GM23338 (cell line): ENCODE measurements at regions not wholly inside any gene's neighbourhood (a gene's known extent, or its start where the extent isn't known, plus 50 kb on each side); places are given as distances from the start of the nearest gene placed in this dataset.

Experiments used
- ATAC-seq: fragments of 200-7000 bp; cut with Tn5 transposase; 3 replicates; pipeline ENCODE4 v1.9.1; 2020
- DNase-seq: peaks from one replicate; pipeline ENCODE4 v3.0.0-alpha.2; 2015; ENCODE audit warnings: low spot score
- H2AFZ ChIP-seq: fragments of 200-600 bp; sonication (generic); 2 replicates; pipeline ENCODE4 v1.8.0; 2016; ENCODE audit warnings: antibody characterized with exemption, mild to moderate bottlenecking, moderate library complexity
- H3F3A ChIP-seq: fragments of 200-600 bp; sonication (generic); replicated peaks from 2 replicates; pipeline ENCODE4 v1.8.0; 2017; ENCODE audit warnings: antibody characterized with exemption, mixed run types, low read depth
- H3K27ac ChIP-seq: fragments of 200-600 bp; sonication (generic); 2 replicates; pipeline ENCODE4 v1.6.1; 2016; ENCODE audit warnings: low read depth
- H3K27me3 ChIP-seq: fragments of 200-600 bp; sonication (generic); 2 replicates; pipeline ENCODE4 v1.8.0; 2016; ENCODE audit warnings: mild to moderate bottlenecking, mixed run types, moderate library complexity; ENCODE audit not compliant: insufficient read depth
- H3K36me3 ChIP-seq: fragments of 200-600 bp; sonication (generic); 2 replicates; pipeline ENCODE4 v1.8.0; 2016; ENCODE audit warnings: mild to moderate bottlenecking; ENCODE audit not compliant: insufficient read depth
- H3K4me1 ChIP-seq: fragments of 200-600 bp; sonication (generic); 2 replicates; pipeline ENCODE4 v1.8.0; 2016; ENCODE audit warnings: mild to moderate bottlenecking, moderate library complexity; ENCODE audit not compliant: insufficient read depth
- H3K4me2 ChIP-seq: fragments of 200-600 bp; sonication (generic); 2 replicates; pipeline ENCODE4 v1.7.1; 2017; ENCODE audit warnings: mixed run types
- H3K4me3 ChIP-seq: fragments of 200-600 bp; sonication (generic); 2 replicates; pipeline ENCODE4 v1.6.1; 2016; ENCODE audit warnings: mixed run types
- H3K79me2 ChIP-seq: fragments of 200-600 bp; sonication (generic); replicated peaks from 2 replicates; pipeline ENCODE4 v1.8.0; 2017; ENCODE audit warnings: mild to moderate bottlenecking; ENCODE audit not compliant: insufficient read depth
- H3K9me2 ChIP-seq: fragments of 200-600 bp; sonication (generic); 2 replicates; pipeline ENCODE4 v1.8.0; 2017; ENCODE audit not compliant: insufficient read depth
- H4K20me1 ChIP-seq: fragments of 200-600 bp; sonication (generic); replicated peaks from 2 replicates; pipeline ENCODE4 v1.8.0; 2017; ENCODE audit warnings: mild to moderate bottlenecking; ENCODE audit not compliant: insufficient read depth
- H3K27ac Mint-ChIP-seq: 2 replicates; pipeline ENCODE4 v1.8.0; 2020; ENCODE audit warnings: inconsistent platforms, mild to moderate bottlenecking, moderate library complexity, mixed read lengths
- H3K27me3 Mint-ChIP-seq: 3 replicates; pipeline ENCODE4 v1.8.0; 2022; ENCODE audit warnings: low read depth, mild to moderate bottlenecking, moderate library complexity, mixed read lengths, inconsistent platforms; ENCODE audit not compliant: insufficient read depth, poor library complexity
- H3K36me3 Mint-ChIP-seq: 3 replicates; pipeline ENCODE4 v1.8.0; 2021; ENCODE audit warnings: low read depth, mild to moderate bottlenecking, inconsistent platforms, moderate library complexity, mixed read lengths
- H3K4me1 Mint-ChIP-seq: 3 replicates; pipeline ENCODE4 v1.8.0; 2020; ENCODE audit warnings: mild to moderate bottlenecking, inconsistent platforms, mixed read lengths
- H3K4me3 Mint-ChIP-seq: 3 replicates; pipeline ENCODE4 v1.8.0; 2021; ENCODE audit warnings: moderate library complexity, mild to moderate bottlenecking, inconsistent platforms, mixed read lengths
- H3K9me3 Mint-ChIP-seq: 3 replicates; pipeline ENCODE4 v1.8.0; 2020; ENCODE audit warnings: moderate library complexity, mild to moderate bottlenecking, inconsistent platforms, mixed read lengths
- CREB1 ChIP-seq: fragments of 250-450 bp; sonication (Bioruptor Pico); IDR thresholded peaks from 2 replicates; pipeline ENCODE4 v1.5.0; 2020; ENCODE audit warnings: low read depth, mild to moderate bottlenecking, moderate library complexity
- EZH2 ChIP-seq: fragments of 200-600 bp; sonication (generic); IDR thresholded peaks from one replicate; pipeline ENCODE4 v1.8.0; 2017; ENCODE audit warnings: antibody characterized with exemption, mild to moderate bottlenecking, low read depth; ENCODE audit not compliant: unreplicated experiment
- EZH2phosphoT487 ChIP-seq: fragments of 200-600 bp; sonication (generic); IDR thresholded peaks from one replicate; pipeline ENCODE4 v1.8.1; 2018; ENCODE audit warnings: antibody characterized with exemption; ENCODE audit not compliant: unreplicated experiment
- JUNB ChIP-seq: IDR thresholded peaks from one replicate; pipeline ENCODE4 v1.6.1; 2016; ENCODE audit warnings: antibody characterized with exemption; ENCODE audit not compliant: unreplicated experiment
- NANOG ChIP-seq: IDR thresholded peaks from 2 replicates; pipeline ENCODE4 v1.6.1; 2016; ENCODE audit warnings: antibody characterized with exemption, borderline replicate concordance
- POLR2AphosphoS5 ChIP-seq: IDR thresholded peaks from 2 replicates; pipeline ENCODE4 v1.6.1; 2016; ENCODE audit warnings: antibody characterized with exemption, low read depth
- STAT1 ChIP-seq: IDR thresholded peaks from one replicate; pipeline ENCODE4 v1.6.1; 2016; ENCODE audit warnings: antibody characterized with exemption; ENCODE audit not compliant: unreplicated experiment
- ZNF114 ChIP-seq: fragments of 250-450 bp; sonication (Bioruptor Pico); IDR thresholded peaks from 2 replicates; pipeline ENCODE4 v1.5.0; 2020; ENCODE audit warnings: mild to moderate bottlenecking, moderate library complexity
- ZNF331 ChIP-seq: fragments of 250-450 bp; sonication (Bioruptor Pico); IDR thresholded peaks from 2 replicates; pipeline ENCODE4 v1.5.0; 2020; ENCODE audit warnings: low read depth, mild to moderate bottlenecking, moderate library complexity
- TF ChIP-seq, protein P1 (sequence below), 2 experiments: fragments of 200-600 bp in 1 of 2; sonication (generic) in 1 of 2; conservative IDR thresholded peaks; 2 replicates each; pipeline versions ENCODE4 v1.5.1 to v1.6.1; 2016 to 2017; ENCODE audit warnings: antibody characterized with exemption in 2 of 2, low read depth in 2 of 2, mild to moderate bottlenecking in 2 of 2, moderate library complexity in 1 of 2
- TF ChIP-seq, protein P2 (sequence below): IDR thresholded peaks from 2 replicates; pipeline ENCODE4 v1.6.1; 2016; ENCODE audit warnings: antibody characterized with exemption
- TF ChIP-seq, protein P3 (sequence below): fragments of 250-450 bp; sonication (Bioruptor Pico); IDR thresholded peaks from 2 replicates; pipeline ENCODE4 v1.5.0; 2020; ENCODE audit warnings: mild to moderate bottlenecking, moderate library complexity
- TF ChIP-seq, protein P4 (sequence below): IDR thresholded peaks from one replicate; pipeline ENCODE4 v1.6.1; 2018; ENCODE audit warnings: antibody characterized with exemption; ENCODE audit not compliant: unreplicated experiment

DNA sequence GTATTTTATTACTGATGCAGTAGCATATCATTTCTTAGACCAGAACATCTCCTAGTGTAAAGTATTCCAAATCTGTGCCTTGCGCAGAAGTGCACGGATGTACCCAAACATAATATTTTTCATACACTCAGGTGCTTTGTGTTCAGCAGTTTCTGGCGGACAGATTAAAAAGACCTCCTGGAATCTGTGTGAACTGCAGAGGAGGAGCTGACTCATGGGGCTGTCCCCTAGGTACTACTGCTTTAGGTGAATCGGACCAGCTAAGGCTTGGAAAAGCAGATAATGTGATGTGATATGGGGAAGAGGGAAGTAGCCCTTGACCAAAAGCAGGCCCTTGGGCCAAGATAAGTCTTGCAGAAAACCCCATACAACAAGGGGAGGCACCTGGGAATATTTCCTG lies 310.1 kb downstream of the PLK2 start:
- no peaks in the 10 kb centered on the region for H3K27me3 ChIP-seq
- no peaks in the 10 kb centered on the region for H3K4me1 ChIP-seq
- Mint-ChIP-seq H3K27me3 (no peaks in the 10 kb centered on the region), H3K4me3 (no peak overlapping the region), H3K4me1 (no peaks in the 10 kb centered on the region), H3K9me3 (no peaks in the 10 kb centered on the region), H3K36me3 (no peaks in the 10 kb centered on the region), H3K27ac (no peak overlapping the region)
- no peak for ATAC-seq
- H3K4me2 ChIP-seq = no peak overlapping the region
- no peak for DNase-seq
- no peaks in the 10 kb centered on the region for H3F3A ChIP-seq
- no peaks in the 10 kb centered on the region for H3K36me3 ChIP-seq
- TF ChIP-seq, protein P1, sequence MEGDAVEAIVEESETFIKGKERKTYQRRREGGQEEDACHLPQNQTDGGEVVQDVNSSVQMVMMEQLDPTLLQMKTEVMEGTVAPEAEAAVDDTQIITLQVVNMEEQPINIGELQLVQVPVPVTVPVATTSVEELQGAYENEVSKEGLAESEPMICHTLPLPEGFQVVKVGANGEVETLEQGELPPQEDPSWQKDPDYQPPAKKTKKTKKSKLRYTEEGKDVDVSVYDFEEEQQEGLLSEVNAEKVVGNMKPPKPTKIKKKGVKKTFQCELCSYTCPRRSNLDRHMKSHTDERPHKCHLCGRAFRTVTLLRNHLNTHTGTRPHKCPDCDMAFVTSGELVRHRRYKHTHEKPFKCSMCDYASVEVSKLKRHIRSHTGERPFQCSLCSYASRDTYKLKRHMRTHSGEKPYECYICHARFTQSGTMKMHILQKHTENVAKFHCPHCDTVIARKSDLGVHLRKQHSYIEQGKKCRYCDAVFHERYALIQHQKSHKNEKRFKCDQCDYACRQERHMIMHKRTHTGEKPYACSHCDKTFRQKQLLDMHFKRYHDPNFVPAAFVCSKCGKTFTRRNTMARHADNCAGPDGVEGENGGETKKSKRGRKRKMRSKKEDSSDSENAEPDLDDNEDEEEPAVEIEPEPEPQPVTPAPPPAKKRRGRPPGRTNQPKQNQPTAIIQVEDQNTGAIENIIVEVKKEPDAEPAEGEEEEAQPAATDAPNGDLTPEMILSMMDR (conservative IDR thresholded peaks at IDR 0.05; ENCODE audit: low read depth in 2 of 2) = no peak
- TF ChIP-seq STAT1 (no peak), EZH2phosphoT487 (no peak), POLR2AphosphoS5 (no peak), EZH2 (no peak), ZNF331 (no peak), NANOG (no peak), ZNF114 (CRISPR knock-in tag) (no peak), JUNB (no peak), CREB1 (no peak)
- TF ChIP-seq, protein P2, sequence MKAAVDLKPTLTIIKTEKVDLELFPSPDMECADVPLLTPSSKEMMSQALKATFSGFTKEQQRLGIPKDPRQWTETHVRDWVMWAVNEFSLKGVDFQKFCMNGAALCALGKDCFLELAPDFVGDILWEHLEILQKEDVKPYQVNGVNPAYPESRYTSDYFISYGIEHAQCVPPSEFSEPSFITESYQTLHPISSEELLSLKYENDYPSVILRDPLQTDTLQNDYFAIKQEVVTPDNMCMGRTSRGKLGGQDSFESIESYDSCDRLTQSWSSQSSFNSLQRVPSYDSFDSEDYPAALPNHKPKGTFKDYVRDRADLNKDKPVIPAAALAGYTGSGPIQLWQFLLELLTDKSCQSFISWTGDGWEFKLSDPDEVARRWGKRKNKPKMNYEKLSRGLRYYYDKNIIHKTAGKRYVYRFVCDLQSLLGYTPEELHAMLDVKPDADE = no peak
- TF ChIP-seq, protein P3, sequence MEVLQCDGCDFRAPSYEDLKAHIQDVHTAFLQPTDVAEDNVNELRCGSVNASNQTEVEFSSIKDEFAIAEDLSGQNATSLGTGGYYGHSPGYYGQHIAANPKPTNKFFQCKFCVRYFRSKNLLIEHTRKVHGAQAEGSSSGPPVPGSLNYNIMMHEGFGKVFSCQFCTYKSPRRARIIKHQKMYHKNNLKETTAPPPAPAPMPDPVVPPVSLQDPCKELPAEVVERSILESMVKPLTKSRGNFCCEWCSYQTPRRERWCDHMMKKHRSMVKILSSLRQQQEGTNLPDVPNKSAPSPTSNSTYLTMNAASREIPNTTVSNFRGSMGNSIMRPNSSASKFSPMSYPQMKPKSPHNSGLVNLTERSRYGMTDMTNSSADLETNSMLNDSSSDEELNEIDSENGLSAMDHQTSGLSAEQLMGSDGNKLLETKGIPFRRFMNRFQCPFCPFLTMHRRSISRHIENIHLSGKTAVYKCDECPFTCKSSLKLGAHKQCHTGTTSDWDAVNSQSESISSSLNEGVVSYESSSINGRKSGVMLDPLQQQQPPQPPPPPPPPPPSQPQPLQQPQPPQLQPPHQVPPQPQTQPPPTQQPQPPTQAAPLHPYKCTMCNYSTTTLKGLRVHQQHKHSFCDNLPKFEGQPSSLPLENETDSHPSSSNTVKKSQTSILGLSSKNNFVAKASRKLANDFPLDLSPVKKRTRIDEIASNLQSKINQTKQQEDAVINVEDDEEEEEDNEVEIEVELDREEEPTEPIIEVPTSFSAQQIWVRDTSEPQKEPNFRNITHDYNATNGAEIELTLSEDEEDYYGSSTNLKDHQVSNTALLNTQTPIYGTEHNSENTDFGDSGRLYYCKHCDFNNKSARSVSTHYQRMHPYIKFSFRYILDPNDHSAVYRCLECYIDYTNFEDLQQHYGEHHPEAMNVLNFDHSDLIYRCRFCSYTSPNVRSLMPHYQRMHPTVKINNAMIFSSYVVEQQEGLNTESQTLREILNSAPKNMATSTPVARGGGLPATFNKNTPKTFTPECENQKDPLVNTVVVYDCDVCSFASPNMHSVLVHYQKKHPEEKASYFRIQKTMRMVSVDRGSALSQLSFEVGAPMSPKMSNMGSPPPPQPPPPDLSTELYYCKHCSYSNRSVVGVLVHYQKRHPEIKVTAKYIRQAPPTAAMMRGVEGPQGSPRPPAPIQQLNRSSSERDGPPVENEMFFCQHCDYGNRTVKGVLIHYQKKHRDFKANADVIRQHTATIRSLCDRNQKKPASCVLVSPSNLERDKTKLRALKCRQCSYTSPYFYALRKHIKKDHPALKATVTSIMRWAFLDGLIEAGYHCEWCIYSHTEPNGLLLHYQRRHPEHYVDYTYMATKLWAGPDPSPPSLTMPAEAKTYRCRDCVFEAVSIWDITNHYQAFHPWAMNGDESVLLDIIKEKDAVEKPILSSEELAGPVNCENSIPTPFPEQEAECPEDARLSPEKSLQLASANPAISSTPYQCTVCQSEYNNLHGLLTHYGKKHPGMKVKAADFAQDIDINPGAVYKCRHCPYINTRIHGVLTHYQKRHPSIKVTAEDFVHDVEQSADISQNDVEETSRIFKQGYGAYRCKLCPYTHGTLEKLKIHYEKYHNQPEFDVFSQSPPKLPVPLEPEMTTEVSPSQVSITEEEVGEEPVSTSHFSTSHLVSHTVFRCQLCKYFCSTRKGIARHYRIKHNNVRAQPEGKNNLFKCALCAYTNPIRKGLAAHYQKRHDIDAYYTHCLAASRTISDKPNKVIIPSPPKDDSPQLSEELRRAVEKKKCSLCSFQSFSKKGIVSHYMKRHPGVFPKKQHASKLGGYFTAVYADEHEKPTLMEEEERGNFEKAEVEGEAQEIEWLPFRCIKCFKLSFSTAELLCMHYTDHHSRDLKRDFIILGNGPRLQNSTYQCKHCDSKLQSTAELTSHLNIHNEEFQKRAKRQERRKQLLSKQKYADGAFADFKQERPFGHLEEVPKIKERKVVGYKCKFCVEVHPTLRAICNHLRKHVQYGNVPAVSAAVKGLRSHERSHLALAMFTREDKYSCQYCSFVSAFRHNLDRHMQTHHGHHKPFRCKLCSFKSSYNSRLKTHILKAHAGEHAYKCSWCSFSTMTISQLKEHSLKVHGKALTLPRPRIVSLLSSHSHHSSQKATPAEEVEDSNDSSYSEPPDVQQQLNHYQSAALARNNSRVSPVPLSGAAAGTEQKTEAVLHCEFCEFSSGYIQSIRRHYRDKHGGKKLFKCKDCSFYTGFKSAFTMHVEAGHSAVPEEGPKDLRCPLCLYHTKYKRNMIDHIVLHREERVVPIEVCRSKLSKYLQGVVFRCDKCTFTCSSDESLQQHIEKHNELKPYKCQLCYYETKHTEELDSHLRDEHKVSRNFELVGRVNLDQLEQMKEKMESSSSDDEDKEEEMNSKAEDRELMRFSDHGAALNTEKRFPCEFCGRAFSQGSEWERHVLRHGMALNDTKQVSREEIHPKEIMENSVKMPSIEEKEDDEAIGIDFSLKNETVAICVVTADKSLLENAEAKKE = no peak
- TF ChIP-seq, protein P4, sequence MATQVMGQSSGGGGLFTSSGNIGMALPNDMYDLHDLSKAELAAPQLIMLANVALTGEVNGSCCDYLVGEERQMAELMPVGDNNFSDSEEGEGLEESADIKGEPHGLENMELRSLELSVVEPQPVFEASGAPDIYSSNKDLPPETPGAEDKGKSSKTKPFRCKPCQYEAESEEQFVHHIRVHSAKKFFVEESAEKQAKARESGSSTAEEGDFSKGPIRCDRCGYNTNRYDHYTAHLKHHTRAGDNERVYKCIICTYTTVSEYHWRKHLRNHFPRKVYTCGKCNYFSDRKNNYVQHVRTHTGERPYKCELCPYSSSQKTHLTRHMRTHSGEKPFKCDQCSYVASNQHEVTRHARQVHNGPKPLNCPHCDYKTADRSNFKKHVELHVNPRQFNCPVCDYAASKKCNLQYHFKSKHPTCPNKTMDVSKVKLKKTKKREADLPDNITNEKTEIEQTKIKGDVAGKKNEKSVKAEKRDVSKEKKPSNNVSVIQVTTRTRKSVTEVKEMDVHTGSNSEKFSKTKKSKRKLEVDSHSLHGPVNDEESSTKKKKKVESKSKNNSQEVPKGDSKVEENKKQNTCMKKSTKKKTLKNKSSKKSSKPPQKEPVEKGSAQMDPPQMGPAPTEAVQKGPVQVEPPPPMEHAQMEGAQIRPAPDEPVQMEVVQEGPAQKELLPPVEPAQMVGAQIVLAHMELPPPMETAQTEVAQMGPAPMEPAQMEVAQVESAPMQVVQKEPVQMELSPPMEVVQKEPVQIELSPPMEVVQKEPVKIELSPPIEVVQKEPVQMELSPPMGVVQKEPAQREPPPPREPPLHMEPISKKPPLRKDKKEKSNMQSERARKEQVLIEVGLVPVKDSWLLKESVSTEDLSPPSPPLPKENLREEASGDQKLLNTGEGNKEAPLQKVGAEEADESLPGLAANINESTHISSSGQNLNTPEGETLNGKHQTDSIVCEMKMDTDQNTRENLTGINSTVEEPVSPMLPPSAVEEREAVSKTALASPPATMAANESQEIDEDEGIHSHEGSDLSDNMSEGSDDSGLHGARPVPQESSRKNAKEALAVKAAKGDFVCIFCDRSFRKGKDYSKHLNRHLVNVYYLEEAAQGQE = no peak
- H3K4me3 ChIP-seq = no peak overlapping the region
- H3K79me2 ChIP-seq = no peaks in the 10 kb centered on the region
- H4K20me1 ChIP-seq = no peaks in the 10 kb centered on the region
- peaks cover 4% of the 10 kb centered on the region; the same call in 1 of the 2 replicates for H3K9me2 ChIP-seq
- no peak overlapping the region for H3K27ac ChIP-seq
- no peak overlapping the region for H2AFZ ChIP-seq
